ENCODE measurements at regions not wholly inside any gene's neighbourhood (a gene's known extent, or its start where the extent isn't known, plus 50 kb on each side); places are given as distances from the start of the nearest gene placed in this dataset.

DNA sequence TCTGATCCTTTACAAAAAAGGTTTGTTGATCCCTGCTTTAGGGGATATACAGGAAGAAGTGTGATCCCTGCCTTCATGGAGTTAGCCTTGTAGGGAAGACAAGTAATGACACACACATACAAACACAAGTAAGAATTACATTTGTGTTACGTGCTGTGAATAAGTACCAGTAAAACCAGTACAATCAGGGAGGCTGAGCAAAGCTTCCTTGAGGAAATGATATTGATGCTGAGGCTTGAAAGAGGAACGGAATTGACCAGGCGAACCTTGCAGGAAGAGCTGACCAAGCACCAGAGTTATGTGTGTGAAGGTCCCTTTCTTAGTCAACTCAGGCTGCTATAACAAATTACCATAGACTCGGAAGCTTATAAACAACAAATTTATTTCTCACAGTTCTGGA, 83.6 kb upstream of the CACUL1 start:
- no peak for DNase-seq

DNA sequence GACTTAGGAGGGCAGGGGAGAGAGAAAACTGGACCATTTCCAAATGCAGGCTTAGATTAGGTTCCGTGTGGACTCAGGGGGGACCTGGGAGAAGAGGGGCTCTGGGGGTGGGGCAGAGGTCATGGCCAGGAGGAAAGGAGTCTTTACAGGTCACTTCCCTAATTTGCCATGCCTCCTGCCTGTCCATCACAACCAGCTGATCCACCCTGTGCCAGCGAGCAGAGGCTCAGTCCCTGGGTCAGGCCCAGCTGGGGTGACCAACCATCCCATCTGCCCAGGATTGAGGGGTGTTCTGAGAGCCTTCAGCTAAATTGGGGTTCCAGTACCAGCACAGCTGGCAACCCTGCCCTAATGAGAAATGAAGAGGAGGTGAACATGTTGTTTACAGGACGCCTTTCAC, 84.6 kb upstream of the CACUL1 start:
- DNase-seq: no peak

DNA sequence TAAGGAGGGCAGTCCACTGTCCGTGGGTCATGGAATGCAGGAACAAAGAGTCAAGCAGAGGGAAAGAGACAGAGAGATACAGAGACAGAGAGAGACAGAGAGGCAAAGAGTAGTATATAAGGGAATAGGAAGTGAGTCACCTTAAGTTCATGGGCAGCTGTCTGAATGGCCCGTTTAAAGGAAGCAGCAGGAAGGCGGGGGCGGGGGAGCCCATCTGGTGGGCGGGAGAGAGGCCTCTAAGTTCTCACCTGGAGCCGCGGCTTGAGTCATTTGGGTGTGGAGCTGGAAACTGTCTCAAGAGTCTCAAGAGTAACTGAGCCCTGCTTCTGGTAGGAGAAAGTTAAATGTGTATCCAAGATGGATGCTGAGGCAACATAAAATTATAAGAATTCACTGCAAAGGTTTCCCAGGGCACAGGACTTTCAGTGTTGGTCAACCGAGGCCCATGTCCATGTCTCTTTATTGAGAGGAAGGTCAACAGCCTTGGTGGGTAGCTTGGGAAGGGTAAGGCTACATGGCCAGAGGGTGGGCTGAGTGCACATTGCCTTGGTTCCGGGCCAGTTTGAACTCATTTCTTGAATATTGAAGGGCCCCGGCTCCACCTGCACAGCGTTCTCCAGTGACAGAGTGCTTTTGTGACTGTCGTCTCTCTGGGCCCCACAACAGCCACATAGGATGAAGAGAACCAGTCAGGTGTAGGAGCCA, 85.5 kb upstream of the CACUL1 start:
- no peak for DNase-seq

DNA sequence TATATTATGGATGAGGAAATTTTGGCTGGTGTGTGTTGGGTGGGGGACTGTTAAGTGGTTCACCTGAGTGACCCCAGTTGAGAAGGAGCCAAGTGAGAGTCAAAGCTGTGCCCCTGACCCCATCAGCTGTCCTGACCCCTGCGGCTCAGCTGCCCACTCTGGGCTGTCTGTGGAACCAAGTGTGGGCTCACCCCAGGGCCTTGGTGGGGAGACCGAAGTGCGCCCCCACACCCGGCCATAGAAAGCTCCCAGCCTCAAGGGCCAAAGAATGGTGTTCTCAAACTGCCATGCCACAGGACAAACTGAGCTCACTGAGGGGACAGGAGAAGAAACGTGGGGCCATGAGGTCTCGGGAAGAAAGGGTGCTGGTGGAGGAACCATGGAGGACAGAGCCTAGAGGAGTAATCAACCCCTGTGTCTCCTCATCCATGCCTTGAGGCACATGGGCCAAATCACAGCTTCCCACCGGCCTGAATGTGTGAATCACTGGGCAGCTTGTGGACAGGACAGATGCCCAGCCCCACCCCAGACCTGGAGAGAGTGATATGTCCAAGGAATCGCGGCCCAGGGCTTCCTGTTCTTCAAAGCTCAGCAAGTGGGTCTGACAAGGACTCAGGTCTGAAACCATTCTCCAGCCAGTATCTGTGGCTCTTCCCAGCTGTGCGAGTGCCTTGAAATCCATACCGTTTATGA, 86.2 kb upstream of the CACUL1 start:
- DNase-seq: no peak

DNA sequence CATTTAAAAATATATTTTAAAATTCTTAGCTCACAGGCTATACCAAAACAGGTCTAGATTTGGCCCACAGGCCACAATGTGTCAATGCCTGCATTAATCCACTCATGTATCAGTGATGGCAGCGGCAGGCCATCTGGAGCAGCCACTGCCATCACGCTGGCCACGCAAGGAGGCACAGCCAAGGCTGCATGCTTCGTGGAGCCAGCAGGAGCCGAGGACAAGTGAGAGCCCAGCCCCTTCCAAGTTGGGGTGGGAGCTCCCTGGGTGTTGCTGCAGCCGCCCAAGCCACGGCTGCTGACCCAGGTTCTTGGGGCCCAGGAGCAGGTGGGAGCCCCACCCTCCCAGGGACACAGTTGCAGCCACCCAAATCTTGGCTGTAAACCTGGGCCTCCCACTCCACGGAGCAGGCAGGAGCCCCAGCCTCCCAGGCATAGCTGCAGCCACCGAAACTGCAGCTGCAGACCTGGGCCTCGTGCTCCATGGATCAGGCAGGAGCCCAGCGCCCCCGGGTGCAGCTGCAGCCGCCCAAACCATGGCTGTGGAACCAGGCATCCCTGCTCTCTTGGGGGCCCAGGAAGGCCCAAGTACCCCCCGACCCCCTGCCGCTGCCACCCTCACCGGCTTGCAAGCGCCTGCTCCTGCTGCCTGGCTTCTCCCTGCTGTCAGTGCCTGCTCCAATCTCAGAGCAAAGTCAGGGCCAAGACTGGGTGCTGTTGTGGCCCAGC, 87.3 kb upstream of the CACUL1 start:
- DNase-seq: no peak

DNA sequence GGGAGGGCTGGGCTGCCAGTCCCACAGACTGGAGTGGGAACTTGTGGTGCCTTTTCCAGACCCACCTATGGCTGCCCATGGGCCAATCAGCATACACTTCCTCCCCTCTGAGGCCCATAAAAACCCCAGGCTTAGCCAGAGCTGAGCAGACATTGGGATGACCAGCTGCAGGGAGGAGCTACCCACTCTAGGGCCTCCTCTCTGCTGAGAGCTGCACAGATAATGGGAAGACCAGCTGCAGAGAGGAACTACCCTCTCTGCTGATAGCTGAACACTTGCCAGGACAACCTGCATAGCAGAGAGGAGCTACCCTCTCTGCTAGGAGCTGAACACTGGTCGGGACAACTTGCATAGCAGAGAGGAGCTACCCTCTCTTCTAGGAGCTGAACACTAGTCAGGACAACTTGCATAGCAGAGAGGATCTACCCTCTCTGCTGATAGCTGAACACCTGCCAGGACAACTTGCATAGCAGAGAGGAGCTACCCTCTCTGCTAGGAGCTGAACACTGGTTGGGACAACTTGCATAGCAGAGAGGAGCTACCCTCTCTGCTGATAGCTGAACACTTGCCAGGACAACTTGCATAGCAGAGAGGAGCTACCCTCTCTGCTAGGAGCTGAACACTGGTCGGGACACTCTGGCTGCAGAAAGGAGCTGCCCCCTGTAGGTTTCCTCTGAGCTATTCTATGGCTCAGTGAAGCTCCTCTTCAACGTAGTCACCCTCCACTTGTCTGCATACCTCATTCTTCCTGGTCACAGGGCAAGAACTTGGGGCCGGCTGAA, 88.3 kb upstream of the CACUL1 start:
- no peak for DNase-seq

DNA sequence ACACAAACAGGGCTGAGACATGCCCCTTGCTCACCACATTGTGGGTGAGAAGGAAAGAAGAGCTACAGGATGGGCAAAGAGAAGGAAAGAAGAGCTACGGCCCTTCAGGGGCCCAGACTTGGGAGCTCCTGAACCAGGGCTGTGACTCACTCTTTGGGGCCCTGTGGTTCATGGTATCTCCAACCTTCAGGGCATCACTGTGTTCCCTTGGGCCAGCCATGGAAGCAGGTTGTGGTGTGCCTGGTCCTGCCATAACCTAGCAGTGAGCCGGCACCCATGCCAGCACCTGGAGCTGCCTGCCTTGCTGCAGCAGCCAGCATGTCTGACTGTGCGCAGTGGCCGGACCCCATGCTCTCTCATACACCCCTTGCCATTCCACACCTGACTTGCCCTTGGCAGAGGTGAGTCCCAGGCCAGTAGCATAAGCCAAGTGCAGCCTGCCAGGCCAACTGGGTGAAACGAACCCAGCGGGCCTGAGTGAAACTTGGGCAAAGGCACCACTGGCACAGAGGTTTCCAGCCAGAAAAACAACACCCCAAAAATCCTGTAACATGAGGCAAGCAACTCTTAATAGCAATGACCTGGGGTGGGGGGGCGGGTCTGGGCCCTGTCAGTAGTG, 89.0 kb upstream of the CACUL1 start:
- no peak for DNase-seq

DNA sequence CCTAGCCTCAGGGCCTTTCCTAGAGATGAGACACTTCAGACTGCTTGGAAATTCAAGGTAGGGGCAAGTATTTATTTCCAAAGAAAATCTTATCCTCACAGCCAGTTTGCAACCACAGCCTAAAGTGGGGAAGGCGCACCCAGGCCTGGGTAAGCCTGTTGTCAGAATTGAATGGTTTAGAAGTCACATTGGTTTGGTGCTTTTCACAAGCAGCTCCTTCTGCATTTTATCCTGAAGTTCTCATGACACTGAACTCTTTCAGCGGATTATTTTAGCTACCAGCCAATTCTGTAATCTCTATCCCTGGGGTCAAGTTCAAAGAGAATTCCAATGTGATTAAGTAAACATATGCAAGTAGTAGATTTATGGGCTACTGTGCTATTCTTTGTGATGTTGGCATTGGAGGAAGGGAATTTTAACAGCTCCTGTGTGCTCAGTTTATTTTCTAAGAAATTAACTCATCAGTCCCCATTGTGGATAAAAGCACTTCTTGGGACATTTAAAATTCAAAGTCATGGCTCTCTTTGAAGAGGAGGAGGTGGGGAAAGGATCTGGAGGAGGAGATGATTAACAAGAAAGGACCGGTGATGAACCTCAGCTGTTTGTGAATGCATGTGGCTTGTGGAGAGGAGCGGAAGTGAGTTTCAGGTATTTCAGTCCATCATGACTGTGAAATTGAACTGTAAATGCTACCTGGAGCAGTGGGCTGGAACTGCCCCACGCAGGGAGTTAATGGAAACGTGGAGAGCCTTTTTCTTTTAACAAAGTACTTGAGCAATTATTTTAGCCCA, 90.2 kb upstream of the CACUL1 start:
- DNase-seq: no peak

DNA sequence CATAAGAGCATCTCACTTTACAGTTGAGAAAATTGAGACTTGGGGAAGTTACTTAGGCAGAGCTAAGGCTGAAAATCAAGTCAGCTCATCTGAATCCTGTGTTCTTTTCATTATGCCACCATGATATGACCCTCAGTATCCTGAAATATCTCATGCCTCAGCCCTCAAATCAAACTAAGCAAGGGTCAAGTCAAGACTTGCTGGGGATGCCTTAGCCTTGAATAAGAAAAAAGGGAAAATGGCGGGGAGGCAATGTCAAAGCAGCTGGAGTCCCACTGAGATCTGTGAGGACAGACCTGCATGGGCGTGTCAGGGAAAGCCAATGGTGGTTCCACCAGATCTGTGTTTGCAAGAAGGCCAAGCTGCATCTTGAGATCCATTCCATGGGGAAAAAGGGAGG, 91.0 kb upstream of the CACUL1 start:
- no peak for DNase-seq

DNA sequence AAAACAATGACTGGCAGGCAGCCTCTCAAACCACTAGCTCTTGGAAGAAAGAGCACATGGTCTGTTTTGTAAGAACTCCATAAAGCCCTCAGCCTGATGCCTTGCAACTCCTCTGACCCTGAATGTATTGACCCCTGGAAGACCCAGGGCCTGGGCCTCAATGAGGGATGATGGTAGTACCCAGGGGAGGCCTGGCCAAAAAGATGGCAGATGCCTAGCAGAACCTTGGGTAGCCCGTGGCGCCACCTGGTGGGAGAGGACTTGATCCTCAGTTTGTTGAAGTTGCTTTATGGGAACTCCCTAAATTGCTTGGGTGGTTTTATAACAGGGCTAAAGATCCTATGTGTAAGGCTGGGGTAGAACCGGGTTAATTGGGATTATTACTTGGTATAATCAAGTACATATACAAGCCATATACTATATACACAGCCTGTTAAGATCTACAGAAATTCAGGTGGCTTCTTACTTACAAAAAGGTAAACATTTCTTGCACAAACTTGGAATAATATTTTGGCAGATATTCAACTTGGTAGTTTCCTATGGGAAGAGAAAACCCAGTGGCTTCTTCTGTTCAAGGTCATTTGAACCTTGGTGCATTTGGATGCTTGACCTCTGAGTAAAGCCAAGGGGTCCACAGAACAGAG, 95.8 kb upstream of the CACUL1 start:
- peak; percentile 18 for DNase-seq

DNA sequence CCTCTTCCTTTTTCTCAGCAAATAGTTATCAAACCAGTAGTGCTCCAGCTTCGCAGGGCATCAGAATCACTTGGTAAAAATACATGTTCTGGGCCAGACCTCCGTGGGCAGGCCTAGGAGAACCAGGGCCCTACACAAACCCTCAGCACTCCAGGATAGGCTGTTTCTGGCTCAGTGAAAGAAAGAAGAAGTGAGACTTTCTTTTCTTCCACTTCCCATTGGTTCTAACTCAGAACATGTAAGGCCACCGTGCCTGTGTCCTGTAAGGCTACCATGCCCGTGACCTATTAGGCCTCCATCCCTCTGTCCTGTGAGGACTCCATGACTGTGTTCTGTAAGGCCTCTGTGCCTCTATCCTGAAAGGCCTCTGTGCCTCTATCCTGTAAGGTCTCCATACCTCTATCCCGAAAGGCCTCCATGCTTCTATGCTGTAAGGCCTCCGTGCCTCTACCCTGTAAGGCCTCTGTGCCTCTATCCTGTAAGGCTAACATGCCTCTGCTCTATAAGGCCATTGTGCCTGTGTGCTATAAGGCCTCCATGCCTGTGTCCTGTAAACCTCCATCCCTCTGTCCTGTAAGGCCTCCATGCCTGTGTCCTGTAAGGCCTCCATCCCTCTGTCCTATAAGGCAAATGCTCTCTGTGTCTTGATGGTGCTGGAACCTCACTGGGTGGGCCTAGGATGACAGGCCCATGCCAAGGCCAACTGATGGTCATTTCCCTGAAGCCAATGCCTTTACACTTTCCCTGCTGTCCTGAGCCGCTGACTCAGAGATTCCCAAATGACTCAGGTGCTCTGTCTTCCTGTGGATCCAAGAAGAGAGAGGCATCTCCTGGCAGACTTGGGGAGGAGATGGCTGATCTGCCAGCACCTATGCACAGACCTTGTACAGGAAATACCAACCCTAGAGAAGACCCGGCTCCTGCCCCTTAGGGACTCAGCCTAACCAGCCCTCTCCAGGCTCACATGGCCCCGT, 96.6 kb upstream of the CACUL1 start:
- no peak for DNase-seq

DNA sequence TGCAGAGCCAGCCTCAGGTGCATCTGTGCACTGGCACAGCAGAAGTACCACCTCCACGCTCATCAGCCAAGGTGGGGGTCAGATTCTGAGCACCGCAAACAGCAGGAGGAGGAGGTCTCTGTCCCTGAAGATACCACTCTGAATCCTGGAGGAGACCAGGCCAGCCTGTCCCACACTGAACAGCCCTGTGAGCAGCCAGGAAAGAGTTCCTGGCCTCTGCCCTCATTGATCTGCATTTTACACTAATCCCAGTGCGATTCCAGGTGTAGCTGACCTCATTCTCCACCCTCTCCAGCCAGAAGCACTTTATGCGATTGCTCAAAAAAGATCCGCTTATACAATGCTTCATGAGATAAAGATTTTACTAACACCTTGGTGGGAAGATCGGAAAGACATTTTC, 99.1 kb upstream of the CACUL1 start:
- no peak for DNase-seq

DNA sequence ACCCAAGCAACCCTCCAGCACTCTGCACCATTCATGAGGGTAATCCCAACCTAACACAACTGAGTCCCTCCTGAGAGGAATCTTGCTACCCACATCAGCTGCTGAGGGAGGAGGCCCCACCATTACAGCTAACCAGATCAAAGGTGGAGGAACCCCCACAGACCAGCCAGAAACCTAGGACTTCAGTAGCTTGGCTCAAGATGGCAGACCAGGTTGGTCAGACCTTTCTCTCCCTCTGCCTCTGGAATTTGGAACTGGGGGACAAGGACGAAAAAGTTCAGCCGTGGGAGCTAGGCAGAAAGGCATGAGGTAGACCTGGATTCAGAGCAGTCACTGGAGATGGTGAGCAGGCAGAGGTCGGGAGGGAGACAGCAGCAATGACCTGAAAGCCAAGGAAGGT, 101.3 kb upstream of the CACUL1 start:
- no peak for DNase-seq

DNA sequence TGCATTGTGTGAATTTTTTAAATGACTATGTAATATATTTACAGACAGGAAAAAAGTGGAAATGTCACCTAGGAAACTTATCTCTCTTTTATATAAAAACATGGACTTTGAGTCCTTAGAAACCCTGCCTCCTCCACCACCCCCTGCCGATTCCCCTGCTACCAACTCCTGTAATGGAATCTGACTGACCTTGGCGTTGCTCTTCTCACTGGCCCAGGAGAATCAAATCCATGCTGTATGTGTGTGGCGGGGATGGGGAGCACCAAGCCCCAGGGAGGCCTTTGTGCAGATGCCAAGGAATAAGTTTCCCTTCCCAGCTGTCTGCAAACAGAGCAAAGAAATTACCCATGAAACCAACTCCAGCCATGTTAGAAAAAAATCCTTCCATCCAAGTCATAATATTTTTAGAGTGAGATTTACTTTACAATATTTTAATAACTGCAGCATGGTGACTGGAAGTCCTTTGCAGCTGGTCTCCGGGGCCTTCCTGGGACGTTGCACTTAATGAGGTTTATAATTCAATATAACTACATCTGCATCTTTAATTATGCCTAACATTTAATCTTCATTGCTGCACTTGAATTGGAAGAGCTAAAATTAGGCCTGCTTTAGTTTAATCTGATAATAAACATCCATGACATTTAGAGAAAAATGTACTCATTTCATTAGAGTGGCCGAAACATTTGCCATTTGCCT, 111.4 kb upstream of the CACUL1 start:
- no peak for DNase-seq

DNA sequence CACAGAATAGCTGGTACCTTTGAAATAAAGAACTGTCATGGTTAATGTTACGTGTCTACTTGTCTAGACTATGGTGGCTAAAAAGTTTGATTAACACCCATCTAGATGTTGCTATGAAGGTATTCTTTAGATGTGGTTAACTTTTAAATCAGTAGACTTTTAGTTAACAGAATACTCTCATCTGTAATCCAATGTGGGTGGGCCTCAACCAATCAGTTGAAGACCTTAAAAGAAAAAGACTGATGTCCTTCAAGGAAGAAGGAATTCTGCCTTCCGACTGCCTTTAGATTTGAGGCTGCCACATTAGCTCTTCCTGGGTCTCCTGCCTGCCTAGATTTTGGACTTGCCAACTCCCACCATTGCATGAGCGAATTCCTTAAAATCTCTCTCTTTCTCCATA, 113.0 kb upstream of the CACUL1 start:
- no peak for DNase-seq

DNA sequence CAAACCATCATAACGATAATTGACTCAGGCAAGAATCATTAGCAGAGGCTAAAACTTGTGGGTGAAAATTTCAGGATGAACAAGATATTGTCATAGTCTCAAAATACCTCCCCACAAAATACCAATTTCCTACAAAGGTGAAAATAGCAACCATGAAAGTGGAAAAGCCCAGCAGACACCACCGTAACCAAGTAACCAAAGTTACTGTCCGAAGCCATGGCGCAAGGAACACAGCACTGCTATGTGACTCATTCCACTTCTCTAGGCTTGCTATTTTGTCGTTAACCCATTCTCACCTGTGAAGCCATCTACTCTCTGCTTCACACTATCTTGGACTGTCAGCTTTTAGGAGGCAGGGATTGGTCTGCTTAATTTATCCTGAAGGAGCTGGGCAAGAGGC, 113.8 kb upstream of the CACUL1 start:
- no peak for DNase-seq

DNA sequence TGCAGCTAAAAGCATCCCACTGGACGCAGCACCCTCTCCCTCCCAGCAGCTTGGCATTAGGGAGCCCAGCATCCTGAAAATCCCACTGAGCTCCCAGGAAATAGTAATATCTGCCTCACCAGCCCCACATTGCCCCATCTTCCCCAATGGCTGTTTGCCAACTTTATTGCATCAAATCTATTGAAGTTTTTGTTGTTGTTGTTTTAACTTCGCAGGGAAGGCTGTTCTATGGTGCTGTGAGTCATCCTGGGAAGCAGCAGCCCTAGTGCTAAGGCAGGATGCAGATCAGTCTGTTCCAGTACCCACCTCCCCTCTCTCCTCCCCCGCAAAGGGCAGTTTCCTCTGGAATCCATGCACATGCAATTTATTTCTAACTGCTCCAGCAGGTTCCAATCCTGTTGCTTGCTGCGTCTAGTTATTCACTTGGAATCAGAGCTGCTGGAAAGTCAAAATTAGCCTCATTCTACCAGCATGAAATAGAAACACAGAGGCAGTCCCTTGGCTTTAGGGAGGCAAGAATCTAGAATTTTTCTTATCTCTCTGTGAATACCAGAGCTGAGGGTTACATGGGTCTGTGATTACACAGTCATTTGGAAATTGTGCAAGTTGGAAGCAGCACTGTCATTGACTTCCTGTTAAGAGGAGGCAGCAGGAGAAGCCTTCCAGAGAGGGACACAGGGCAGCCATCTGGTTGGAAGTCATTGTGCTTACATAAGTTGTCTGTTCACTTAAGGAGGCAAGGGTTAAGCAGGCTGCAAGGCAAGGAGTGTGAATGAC, 115.9 kb upstream of the CACUL1 start:
- peak; percentile 36 for DNase-seq

DNA sequence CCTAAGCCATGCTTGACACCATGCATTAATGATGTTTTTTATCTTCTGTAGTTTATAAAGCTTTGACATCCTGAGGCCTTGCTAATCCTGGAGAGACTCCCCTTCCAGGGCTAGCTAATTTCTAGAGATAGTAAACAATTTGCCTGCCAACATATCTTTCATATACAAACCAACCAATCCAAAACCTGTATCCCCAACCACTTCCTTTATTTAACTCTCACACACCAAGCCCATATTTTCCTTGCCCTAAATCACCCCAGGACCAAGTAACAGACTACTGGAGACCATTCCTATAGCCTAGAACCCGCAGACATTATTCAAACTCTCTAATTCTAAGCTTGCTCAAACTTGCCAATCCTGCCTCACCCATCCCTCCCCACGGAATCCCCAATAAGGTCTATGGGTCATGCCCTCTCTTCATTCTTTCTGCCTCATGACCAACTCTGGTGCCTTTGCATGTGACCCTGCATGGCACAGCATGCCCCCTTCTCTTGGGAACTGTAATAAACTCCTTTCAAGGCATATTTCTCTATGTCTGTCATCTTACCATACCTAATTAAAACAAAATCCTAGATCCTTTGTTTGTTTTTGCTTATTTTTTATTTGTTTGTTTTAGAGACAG, 116.6 kb upstream of the CACUL1 start:
- DNase-seq: no peak
